Retinal pigment epithelial cell (primary cell): ENCODE measurements at regions not wholly inside any gene's neighbourhood (a gene's known extent, or its start where the extent isn't known, plus 50 kb on each side); places are given as distances from the start of the nearest gene placed in this dataset.

Experiments
- DNase-seq: peaks from one replicate; pipeline ENCODE4 v3.0.0-alpha.2; 2010; ENCODE audit warnings: low read depth
- H3K4me3 ChIP-seq: 2 replicates; pipeline ENCODE4 v1.5.1; 2011; ENCODE audit warnings: mild to moderate bottlenecking, low read length, control low read depth, moderate library complexity
- TF ChIP-seq, protein P1 (sequence below): conservative IDR thresholded peaks from 2 replicates; pipeline ENCODE4 v1.5.1; 2011; ENCODE audit warnings: low read depth, low read length, control low read depth, inconsistent platforms

GRCh38 chr20:4459081-4459480 is 210.0 kb upstream of the ADRA1D start:
- H3K4me3 ChIP-seq = no peak overlapping the region
- TF ChIP-seq, protein P1, sequence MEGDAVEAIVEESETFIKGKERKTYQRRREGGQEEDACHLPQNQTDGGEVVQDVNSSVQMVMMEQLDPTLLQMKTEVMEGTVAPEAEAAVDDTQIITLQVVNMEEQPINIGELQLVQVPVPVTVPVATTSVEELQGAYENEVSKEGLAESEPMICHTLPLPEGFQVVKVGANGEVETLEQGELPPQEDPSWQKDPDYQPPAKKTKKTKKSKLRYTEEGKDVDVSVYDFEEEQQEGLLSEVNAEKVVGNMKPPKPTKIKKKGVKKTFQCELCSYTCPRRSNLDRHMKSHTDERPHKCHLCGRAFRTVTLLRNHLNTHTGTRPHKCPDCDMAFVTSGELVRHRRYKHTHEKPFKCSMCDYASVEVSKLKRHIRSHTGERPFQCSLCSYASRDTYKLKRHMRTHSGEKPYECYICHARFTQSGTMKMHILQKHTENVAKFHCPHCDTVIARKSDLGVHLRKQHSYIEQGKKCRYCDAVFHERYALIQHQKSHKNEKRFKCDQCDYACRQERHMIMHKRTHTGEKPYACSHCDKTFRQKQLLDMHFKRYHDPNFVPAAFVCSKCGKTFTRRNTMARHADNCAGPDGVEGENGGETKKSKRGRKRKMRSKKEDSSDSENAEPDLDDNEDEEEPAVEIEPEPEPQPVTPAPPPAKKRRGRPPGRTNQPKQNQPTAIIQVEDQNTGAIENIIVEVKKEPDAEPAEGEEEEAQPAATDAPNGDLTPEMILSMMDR = no peak
- no peak for DNase-seq

- no peak for DNase-seq
- TF ChIP-seq, protein P1 = no peak
- H3K4me3 ChIP-seq = no peak overlapping the region
Measured at GRCh38 chr20:4457566-4458543, 208.8 kb upstream of the ADRA1D start.

DNA sequence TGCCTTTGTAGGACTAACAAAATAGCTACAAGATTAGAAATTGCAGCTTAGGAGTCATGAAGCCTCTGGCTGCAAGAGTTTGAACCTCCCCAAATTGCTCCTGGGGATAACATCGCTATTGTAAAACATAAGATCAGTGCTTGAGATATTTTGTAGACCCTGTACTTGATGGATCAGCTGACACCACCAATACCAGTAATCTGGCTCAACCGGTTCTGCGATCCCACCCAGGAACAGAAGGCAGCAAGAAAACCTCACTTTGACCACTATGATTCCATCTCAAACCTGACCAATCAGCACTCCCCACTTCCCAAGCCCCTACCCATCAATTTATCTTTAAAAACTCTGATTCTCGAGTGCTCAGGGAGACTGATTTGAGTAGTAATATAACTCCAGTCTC is 206.9 kb upstream of the ADRA1D start:
- TF ChIP-seq, protein P1 = no peak
- no peak for DNase-seq
- H3K4me3 ChIP-seq = no peak overlapping the region

GRCh38 chr20:4455301-4455701 is 206.2 kb upstream of the ADRA1D start:
- H3K4me3 ChIP-seq = no peak overlapping the region
- DNase-seq = no peak
- TF ChIP-seq, protein P1 = no peak

- H3K4me3 ChIP-seq = no peak overlapping the region
- TF ChIP-seq, protein P1 = no peak
- DNase-seq = no peak
Measured at GRCh38 chr20:4454111-4454510, 205.0 kb upstream of the ADRA1D start.

DNA sequence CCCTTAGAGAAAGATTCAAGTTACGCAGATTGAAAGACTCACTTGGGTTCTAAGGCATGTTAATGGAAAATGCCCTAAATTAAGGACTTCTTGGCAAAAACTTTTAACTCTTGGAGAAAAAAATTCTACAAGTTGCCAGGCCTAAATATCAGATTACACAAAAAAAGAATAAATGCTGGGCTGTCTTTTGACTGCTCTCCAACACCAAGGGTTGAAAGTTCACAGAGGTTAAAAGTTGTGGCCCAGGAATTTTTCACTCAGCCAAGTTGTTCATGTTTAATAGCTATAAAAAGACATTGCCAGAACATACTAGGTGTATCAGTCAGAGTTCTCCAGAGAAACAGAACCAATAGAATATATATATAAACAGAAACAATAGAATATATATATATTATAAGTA is 204.3 kb upstream of the ADRA1D start:
- TF ChIP-seq, protein P1 = no peak
- DNase-seq = no peak

More for the DNA sequence above, 204.3 kb upstream of the ADRA1D start:
- no peak overlapping the region for H3K4me3 ChIP-seq
